ENCODE measurements at regions not wholly inside any gene's neighbourhood (a gene's known extent, or its start where the extent isn't known, plus 50 kb on each side); places are given as distances from the start of the nearest gene placed in this dataset.

DNA sequence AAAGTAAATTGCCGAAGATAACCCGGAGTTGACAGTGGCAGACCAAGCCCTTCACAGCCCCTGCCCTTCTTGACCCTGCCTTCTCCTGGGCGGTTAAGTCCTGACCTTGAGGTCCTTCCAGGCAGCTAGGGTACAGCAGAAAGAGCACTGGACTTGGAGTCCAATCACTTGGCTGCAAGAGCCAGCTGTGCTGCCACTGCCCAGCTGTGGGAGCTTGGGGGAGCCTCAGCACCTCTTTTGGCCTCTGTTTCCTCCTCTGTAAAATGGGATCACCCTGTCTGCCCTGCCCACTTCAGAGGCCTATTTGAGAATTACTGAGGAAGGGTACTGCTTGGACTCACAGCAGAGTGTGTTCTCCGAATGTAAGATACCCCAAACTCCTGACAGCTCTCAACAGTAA lies 66.2 kb upstream of the SMAD6 start:
- TF ChIP-seq CTCF (optimal IDR thresholded peaks at IDR 0.05 in 1 of 3, IDR thresholded peaks at IDR 0.05 in 1 of 3, conservative IDR thresholded peaks at IDR 0.05 in 1 of 3; ENCODE audit: extremely low read depth in 1 of 3, insufficient read depth in 2 of 3, low read length in 3 of 3) (no peak), EZH2 (IDR thresholded peaks at IDR 0.05; ENCODE audit: low read length) (no peak)
